Activated B cell treated with CpG ODN at 0.5 μM for 24 hours (primary cell): ENCODE measurements at regions not wholly inside any gene's neighbourhood (a gene's known extent, or its start where the extent isn't known, plus 50 kb on each side); places are given as distances from the start of the nearest gene placed in this dataset.

Experiments
- ATAC-seq: fragments of 200-7000 bp; cut with Tn5 transposase; one replicate; pipeline ENCODE4 v1.10.0; 2021; ENCODE audit warnings: low read depth, mild to moderate bottlenecking, moderate library complexity
- CTCF ChIA-PET: fragments of 350-600 bp; sonication (Branson Sonifier 250); formaldehyde crosslinking; loops from one replicate; lab custom pipeline; 2021; ENCODE audit warnings: antibody characterized with exemption; lab: Charles Lee
- POLR2A ChIA-PET: fragments of 350-600 bp; sonication (Branson Sonifier 250); formaldehyde crosslinking; loops from one replicate; lab custom pipeline; 2021; ENCODE audit warnings: antibody characterized with exemption; lab: Charles Lee
- DNase-seq: peaks from one replicate; pipeline ENCODE4 v3.0.0; 2022
- H3K27ac Mint-ChIP-seq: one replicate; pipeline ENCODE4 v1.8.0; 2020; ENCODE audit warnings: mixed read lengths
- H3K27me3 Mint-ChIP-seq: one replicate; pipeline ENCODE4 v1.8.0; 2021; ENCODE audit warnings: mixed read lengths
- H3K36me3 Mint-ChIP-seq: one replicate; pipeline ENCODE4 v1.8.0; 2021; ENCODE audit warnings: low read depth, mixed read lengths
- H3K4me1 Mint-ChIP-seq: one replicate; pipeline ENCODE4 v1.8.0; 2021; ENCODE audit warnings: mixed read lengths
- H3K4me3 Mint-ChIP-seq: one replicate; pipeline ENCODE4 v1.8.0; 2020; ENCODE audit warnings: mild to moderate bottlenecking, mixed read lengths
- H3K9me3 Mint-ChIP-seq: one replicate; pipeline ENCODE4 v1.8.0; 2020; ENCODE audit warnings: mixed read lengths
- intact Hi-C: fragments of 100-400 bp; cut with micrococcal nuclease; formaldehyde crosslinking; loops from one replicate; pipeline ENCODE4 v1.15.1; 2024
- TF ChIP-seq, protein P1 (sequence below): fragments of 200-600 bp; IDR thresholded peaks from one replicate; pipeline ENCODE4 v1.8.0; 2022; ENCODE audit warnings: antibody characterized with exemption, mild to moderate bottlenecking

- TF ChIP-seq, protein P1, sequence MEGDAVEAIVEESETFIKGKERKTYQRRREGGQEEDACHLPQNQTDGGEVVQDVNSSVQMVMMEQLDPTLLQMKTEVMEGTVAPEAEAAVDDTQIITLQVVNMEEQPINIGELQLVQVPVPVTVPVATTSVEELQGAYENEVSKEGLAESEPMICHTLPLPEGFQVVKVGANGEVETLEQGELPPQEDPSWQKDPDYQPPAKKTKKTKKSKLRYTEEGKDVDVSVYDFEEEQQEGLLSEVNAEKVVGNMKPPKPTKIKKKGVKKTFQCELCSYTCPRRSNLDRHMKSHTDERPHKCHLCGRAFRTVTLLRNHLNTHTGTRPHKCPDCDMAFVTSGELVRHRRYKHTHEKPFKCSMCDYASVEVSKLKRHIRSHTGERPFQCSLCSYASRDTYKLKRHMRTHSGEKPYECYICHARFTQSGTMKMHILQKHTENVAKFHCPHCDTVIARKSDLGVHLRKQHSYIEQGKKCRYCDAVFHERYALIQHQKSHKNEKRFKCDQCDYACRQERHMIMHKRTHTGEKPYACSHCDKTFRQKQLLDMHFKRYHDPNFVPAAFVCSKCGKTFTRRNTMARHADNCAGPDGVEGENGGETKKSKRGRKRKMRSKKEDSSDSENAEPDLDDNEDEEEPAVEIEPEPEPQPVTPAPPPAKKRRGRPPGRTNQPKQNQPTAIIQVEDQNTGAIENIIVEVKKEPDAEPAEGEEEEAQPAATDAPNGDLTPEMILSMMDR = no peak
- POLR2A ChIA-PET = no interaction called here
- DNase-seq = no peak
- Mint-ChIP-seq H3K27me3 (peaks cover 7% of the 10 kb centered on the region), H3K4me1 (no peaks in the 10 kb centered on the region), H3K36me3 (no peaks in the 10 kb centered on the region), H3K4me3 (no peak overlapping the region), H3K9me3 (no peaks in the 10 kb centered on the region), H3K27ac (no peak overlapping the region)
- no peak for ATAC-seq
- intact Hi-C loops = no loop called here
- CTCF ChIA-PET = no interaction called here
Measured at GRCh38 chr4:100841911-100842310, 324.1 kb upstream of the EMCN start.

GRCh38 chr4:100839712-100840111 is 321.9 kb upstream of the EMCN start:
- ATAC-seq = no peak
- Mint-ChIP-seq H3K9me3 (no peaks in the 10 kb centered on the region), H3K4me3 (no peak overlapping the region), H3K27ac (no peak overlapping the region), H3K27me3 (peaks cover 13% of the 10 kb centered on the region), H3K36me3 (no peaks in the 10 kb centered on the region), H3K4me1 (no peaks in the 10 kb centered on the region)
- ChIA-PET POLR2A (no interaction called here), CTCF (no interaction called here)
- intact Hi-C loops = no loop called here
- TF ChIP-seq, protein P1 = no peak
- DNase-seq = no peak

GRCh38 chr4:100838286-100838685 is 320.5 kb upstream of the EMCN start:
- Mint-ChIP-seq H3K4me1 (no peaks in the 10 kb centered on the region), H3K36me3 (no peaks in the 10 kb centered on the region), H3K4me3 (no peak overlapping the region), H3K9me3 (no peaks in the 10 kb centered on the region), H3K27me3 (peaks cover 15% of the 10 kb centered on the region), H3K27ac (no peak overlapping the region)
- ChIA-PET POLR2A (interaction anchor here (0.7 kb wide), 1 partner anchor 19 kb away, joined by 6 read pairs; no protein-coding TSS in a partner anchor), CTCF (no interaction called here)
- TF ChIP-seq, protein P1 = no peak
- DNase-seq (no peak), ATAC-seq (no peak)
- intact Hi-C loops = no loop called here

GRCh38 chr4:100836929-100837328 is 319.1 kb upstream of the EMCN start:
- intact Hi-C loops = no loop called here
- no peak overlapping the region for H3K27ac Mint-ChIP-seq
- H3K36me3 Mint-ChIP-seq = no peaks in the 10 kb centered on the region
- ChIA-PET POLR2A (no interaction called here), CTCF (no interaction called here)
- no peaks in the 10 kb centered on the region for H3K4me1 Mint-ChIP-seq
- ATAC-seq = no peak
- no peak overlapping the region for H3K4me3 Mint-ChIP-seq
- peaks cover 15% of the 10 kb centered on the region for H3K27me3 Mint-ChIP-seq
- TF ChIP-seq, protein P1 = no peak
- no peak for DNase-seq
- H3K9me3 Mint-ChIP-seq = no peaks in the 10 kb centered on the region

GRCh38 chr4:100834616-100835015 is 316.8 kb upstream of the EMCN start:
- TF ChIP-seq, protein P1 = no peak
- Mint-ChIP-seq H3K4me3 (no peak overlapping the region), H3K9me3 (peaks cover 3% of the 10 kb centered on the region), H3K36me3 (no peaks in the 10 kb centered on the region), H3K4me1 (no peaks in the 10 kb centered on the region), H3K27ac (no peak overlapping the region), H3K27me3 (peaks cover 15% of the 10 kb centered on the region)
- ChIA-PET CTCF (no interaction called here), POLR2A (no interaction called here)
- DNase-seq = no peak
- ATAC-seq = no peak
- intact Hi-C loops = no loop called here
